ENCODE measurements at regions not wholly inside any gene's neighbourhood (a gene's known extent, or its start where the extent isn't known, plus 50 kb on each side); places are given as distances from the start of the nearest gene placed in this dataset.

DNA sequence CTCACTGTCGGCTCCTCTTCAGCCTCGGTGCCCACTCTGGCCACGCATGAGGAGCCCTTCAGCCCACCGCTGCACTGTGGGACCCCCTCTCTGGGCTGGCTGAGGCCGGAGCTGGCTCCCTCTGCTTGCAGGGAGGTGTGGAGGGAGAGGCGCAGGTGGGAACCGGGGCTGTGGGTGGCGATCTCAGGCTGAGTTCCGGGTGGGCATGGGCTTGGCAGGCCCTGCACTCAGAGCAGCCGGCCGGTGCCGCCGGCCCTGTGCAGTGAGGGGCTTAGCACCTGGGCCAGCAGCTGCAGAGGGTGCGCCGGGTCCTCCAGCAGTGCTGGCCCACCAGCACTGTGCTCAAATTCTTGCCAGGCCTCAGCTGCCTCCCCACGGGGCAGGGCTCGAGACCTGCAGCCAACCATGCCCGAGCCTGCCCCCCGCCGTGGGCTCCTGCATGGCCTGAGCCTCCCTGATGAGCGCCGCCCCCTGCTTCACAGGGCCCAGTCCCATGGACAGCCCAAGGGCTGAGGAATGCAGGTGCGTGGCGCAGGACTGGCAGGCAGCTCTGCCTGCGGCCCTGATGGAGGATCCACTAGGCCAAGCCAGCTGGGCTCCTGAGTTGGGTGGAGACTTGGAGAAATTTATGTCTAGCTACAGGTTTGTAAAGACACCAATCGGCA lies 899.1 kb downstream of the SI start (continued):
- TF ChIP-seq, protein P1, sequence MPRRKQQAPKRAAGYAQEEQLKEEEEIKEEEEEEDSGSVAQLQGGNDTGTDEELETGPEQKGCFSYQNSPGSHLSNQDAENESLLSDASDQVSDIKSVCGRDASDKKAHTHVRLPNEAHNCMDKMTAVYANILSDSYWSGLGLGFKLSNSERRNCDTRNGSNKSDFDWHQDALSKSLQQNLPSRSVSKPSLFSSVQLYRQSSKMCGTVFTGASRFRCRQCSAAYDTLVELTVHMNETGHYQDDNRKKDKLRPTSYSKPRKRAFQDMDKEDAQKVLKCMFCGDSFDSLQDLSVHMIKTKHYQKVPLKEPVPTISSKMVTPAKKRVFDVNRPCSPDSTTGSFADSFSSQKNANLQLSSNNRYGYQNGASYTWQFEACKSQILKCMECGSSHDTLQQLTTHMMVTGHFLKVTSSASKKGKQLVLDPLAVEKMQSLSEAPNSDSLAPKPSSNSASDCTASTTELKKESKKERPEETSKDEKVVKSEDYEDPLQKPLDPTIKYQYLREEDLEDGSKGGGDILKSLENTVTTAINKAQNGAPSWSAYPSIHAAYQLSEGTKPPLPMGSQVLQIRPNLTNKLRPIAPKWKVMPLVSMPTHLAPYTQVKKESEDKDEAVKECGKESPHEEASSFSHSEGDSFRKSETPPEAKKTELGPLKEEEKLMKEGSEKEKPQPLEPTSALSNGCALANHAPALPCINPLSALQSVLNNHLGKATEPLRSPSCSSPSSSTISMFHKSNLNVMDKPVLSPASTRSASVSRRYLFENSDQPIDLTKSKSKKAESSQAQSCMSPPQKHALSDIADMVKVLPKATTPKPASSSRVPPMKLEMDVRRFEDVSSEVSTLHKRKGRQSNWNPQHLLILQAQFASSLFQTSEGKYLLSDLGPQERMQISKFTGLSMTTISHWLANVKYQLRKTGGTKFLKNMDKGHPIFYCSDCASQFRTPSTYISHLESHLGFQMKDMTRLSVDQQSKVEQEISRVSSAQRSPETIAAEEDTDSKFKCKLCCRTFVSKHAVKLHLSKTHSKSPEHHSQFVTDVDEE (CRISPR knock-in tag; IDR thresholded peaks at IDR 0.05) = no peak
- no peak for TF ChIP-seq ISL1 (CRISPR knock-in tag; IDR thresholded peaks at IDR 0.05)

DNA sequence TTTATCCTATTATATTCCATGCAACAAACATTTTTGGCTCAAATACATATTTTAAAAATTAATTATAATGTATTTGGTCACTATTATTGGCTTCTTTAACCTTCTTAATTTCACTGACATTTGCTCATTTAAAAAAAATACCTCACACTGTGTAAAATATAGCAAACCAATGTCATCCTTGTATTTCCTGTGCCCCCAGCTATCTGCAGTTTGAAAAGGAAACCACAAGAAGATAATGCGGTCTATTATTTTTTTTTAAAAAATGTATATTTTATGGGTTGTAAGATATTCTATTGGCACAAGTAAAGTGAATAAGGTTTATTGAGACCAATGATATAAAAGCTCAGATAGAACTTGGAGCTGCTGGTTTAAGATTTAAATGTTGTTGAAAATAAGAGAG lies 904.2 kb downstream of the SI start:
- ATAC-seq = no peak
- no peak for TF ChIP-seq ARNTL (CRISPR knock-in tag; IDR thresholded peaks at IDR 0.05; ENCODE audit: borderline replicate concordance, low read depth)
- TF ChIP-seq, protein P2, sequence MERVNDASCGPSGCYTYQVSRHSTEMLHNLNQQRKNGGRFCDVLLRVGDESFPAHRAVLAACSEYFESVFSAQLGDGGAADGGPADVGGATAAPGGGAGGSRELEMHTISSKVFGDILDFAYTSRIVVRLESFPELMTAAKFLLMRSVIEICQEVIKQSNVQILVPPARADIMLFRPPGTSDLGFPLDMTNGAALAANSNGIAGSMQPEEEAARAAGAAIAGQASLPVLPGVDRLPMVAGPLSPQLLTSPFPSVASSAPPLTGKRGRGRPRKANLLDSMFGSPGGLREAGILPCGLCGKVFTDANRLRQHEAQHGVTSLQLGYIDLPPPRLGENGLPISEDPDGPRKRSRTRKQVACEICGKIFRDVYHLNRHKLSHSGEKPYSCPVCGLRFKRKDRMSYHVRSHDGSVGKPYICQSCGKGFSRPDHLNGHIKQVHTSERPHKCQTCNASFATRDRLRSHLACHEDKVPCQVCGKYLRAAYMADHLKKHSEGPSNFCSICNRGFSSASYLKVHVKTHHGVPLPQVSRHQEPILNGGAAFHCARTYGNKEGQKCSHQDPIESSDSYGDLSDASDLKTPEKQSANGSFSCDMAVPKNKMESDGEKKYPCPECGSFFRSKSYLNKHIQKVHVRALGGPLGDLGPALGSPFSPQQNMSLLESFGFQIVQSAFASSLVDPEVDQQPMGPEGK (CRISPR knock-in tag; IDR thresholded peaks at IDR 0.05; ENCODE audit: borderline replicate concordance) = no peak
- TF ChIP-seq, protein P3, sequence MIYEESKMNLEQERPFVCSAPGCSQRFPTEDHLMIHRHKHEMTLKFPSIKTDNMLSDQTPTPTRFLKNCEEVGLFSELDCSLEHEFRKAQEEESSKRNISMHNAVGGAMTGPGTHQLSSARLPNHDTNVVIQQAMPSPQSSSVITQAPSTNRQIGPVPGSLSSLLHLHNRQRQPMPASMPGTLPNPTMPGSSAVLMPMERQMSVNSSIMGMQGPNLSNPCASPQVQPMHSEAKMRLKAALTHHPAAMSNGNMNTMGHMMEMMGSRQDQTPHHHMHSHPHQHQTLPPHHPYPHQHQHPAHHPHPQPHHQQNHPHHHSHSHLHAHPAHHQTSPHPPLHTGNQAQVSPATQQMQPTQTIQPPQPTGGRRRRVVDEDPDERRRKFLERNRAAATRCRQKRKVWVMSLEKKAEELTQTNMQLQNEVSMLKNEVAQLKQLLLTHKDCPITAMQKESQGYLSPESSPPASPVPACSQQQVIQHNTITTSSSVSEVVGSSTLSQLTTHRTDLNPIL (CRISPR knock-in tag; IDR thresholded peaks at IDR 0.05; ENCODE audit: low read depth) = no peak
- TF ChIP-seq ZNF70 (CRISPR knock-in tag; IDR thresholded peaks at IDR 0.05) = no peak
- TF ChIP-seq TOX (CRISPR knock-in tag; IDR thresholded peaks at IDR 0.05; ENCODE audit: borderline replicate concordance) = no peak
- TF ChIP-seq, protein P1 (CRISPR knock-in tag; IDR thresholded peaks at IDR 0.05) = no peak
- no peak for TF ChIP-seq ZNF8 (CRISPR knock-in tag; IDR thresholded peaks at IDR 0.05)
- TF ChIP-seq GLIS3 (CRISPR knock-in tag; IDR thresholded peaks at IDR 0.05) = no peak
- no peak for TF ChIP-seq CSDC2 (CRISPR knock-in tag; IDR thresholded peaks at IDR 0.05)
- TF ChIP-seq ZFP30 (CRISPR knock-in tag; IDR thresholded peaks at IDR 0.05) = no peak
- TF ChIP-seq ZNF565 (CRISPR knock-in tag; conservative IDR thresholded peaks at IDR 0.05; ENCODE audit: low read depth) = no peak

DNA sequence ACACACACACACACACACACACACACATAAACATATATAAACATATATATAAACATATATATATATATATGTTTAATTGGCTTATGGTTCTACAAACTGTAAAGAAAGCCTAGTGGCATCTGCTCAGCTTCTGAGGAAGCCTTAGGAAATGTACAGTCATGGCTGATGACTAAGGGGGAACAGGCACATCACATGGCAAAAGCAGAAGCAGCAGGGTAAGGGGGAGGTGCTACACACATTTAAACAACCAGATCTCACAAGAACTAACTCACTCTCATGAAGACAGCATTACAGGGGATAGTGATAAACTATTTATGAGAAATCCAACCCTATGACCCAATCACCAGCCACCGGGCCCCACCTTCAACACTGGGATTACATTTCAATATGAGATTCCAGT lies 922.9 kb downstream of the SI start:
- ATAC-seq = no peak
- no peak for TF ChIP-seq ZNF70 (CRISPR knock-in tag; IDR thresholded peaks at IDR 0.05)
- TF ChIP-seq ZNF8 (CRISPR knock-in tag; IDR thresholded peaks at IDR 0.05) = no peak
- TF ChIP-seq, protein P4, sequence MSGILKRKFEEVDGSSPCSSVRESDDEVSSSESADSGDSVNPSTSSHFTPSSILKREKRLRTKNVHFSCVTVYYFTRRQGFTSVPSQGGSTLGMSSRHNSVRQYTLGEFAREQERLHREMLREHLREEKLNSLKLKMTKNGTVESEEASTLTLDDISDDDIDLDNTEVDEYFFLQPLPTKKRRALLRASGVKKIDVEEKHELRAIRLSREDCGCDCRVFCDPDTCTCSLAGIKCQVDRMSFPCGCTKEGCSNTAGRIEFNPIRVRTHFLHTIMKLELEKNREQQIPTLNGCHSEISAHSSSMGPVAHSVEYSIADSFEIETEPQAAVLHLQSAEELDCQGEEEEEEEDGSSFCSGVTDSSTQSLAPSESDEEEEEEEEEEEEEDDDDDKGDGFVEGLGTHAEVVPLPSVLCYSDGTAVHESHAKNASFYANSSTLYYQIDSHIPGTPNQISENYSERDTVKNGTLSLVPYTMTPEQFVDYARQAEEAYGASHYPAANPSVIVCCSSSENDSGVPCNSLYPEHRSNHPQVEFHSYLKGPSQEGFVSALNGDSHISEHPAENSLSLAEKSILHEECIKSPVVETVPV (CRISPR knock-in tag; IDR thresholded peaks at IDR 0.05) = no peak
- no peak for TF ChIP-seq SNAI2 (CRISPR knock-in tag; IDR thresholded peaks at IDR 0.05)
- TF ChIP-seq RARB (CRISPR knock-in tag; IDR thresholded peaks at IDR 0.05) = no peak
- TF ChIP-seq, protein P5, sequence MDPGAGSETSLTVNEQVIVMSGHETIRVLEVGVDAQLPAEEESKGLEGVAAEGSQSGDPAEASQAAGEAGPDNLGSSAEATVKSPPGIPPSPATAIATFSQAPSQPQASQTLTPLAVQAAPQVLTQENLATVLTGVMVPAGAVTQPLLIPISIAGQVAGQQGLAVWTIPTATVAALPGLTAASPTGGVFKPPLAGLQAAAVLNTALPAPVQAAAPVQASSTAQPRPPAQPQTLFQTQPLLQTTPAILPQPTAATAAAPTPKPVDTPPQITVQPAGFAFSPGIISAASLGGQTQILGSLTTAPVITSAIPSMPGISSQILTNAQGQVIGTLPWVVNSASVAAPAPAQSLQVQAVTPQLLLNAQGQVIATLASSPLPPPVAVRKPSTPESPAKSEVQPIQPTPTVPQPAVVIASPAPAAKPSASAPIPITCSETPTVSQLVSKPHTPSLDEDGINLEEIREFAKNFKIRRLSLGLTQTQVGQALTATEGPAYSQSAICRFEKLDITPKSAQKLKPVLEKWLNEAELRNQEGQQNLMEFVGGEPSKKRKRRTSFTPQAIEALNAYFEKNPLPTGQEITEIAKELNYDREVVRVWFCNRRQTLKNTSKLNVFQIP (CRISPR knock-in tag; IDR thresholded peaks at IDR 0.05; ENCODE audit: borderline replicate concordance, low read depth) = no peak
- TF ChIP-seq CSDC2 (CRISPR knock-in tag; IDR thresholded peaks at IDR 0.05) = no peak
- TF ChIP-seq GLIS3 (CRISPR knock-in tag; IDR thresholded peaks at IDR 0.05) = no peak
- no peak for TF ChIP-seq TOX (CRISPR knock-in tag; IDR thresholded peaks at IDR 0.05; ENCODE audit: borderline replicate concordance)
- no peak for TF ChIP-seq OSR1 (CRISPR knock-in tag; IDR thresholded peaks at IDR 0.05)
- TF ChIP-seq, protein P3 (CRISPR knock-in tag; IDR thresholded peaks at IDR 0.05; ENCODE audit: low read depth) = no peak
- TF ChIP-seq TCF4 (CRISPR knock-in tag; IDR thresholded peaks at IDR 0.05; ENCODE audit: borderline replicate concordance) = no peak
- TF ChIP-seq ARNTL (CRISPR knock-in tag; IDR thresholded peaks at IDR 0.05; ENCODE audit: borderline replicate concordance, low read depth) = no peak
- TF ChIP-seq BACH2 (CRISPR knock-in tag; IDR thresholded peaks at IDR 0.05; ENCODE audit: borderline replicate concordance) = no peak
- no peak for TF ChIP-seq ISL1 (CRISPR knock-in tag; IDR thresholded peaks at IDR 0.05)
- no peak for TF ChIP-seq ESRRG (CRISPR knock-in tag; IDR thresholded peaks at IDR 0.05)
- no peak for TF ChIP-seq ZC3H10 (CRISPR knock-in tag; IDR thresholded peaks at IDR 0.05)
- TF ChIP-seq, protein P2 (CRISPR knock-in tag; IDR thresholded peaks at IDR 0.05; ENCODE audit: borderline replicate concordance) = no peak
